ENCODE measurements at regions not wholly inside any gene's neighbourhood (a gene's known extent, or its start where the extent isn't known, plus 50 kb on each side); places are given as distances from the start of the nearest gene placed in this dataset.

- Histone ChIP-seq H4K20me1 (replicated peaks; ENCODE audit: insufficient read depth) (no peaks in the 10 kb centered on the region), H3K9me2 (ENCODE audit: insufficient read depth) (peaks cover 23% of the 10 kb centered on the region), H3K4me1 (ENCODE audit: insufficient read depth) (no peaks in the 10 kb centered on the region), H3K79me2 (replicated peaks; ENCODE audit: insufficient read depth) (no peaks in the 10 kb centered on the region), H3K4me3 (no peak overlapping the region), H3K27me3 (ENCODE audit: insufficient read depth) (no peaks in the 10 kb centered on the region), H3K4me2 (no peak overlapping the region), H3F3A (replicated peaks; ENCODE audit: low read depth) (no peaks in the 10 kb centered on the region), H3K27ac (ENCODE audit: low read depth) (no peak overlapping the region), H2AFZ (no peak overlapping the region), H3K36me3 (ENCODE audit: insufficient read depth) (no peaks in the 10 kb centered on the region)
- TF ChIP-seq REST (IDR thresholded peaks at IDR 0.05; ENCODE audit: unreplicated experiment) (no peak), POLR2AphosphoS5 (IDR thresholded peaks at IDR 0.05; ENCODE audit: low read depth) (no peak), NANOG (IDR thresholded peaks at IDR 0.05; ENCODE audit: borderline replicate concordance) (no peak), JUNB (IDR thresholded peaks at IDR 0.05; ENCODE audit: unreplicated experiment) (no peak), ZNF462 (CRISPR knock-in tag; IDR thresholded peaks at IDR 0.05) (no peak), CTCF (conservative IDR thresholded peaks at IDR 0.05; ENCODE audit: low read depth in 2 of 2) (no peak), CREB1 (CRISPR knock-in tag; IDR thresholded peaks at IDR 0.05; ENCODE audit: low read depth) (no peak), EZH2phosphoT487 (IDR thresholded peaks at IDR 0.05; ENCODE audit: unreplicated experiment) (no peak), ETS1 (IDR thresholded peaks at IDR 0.05) (no peak), EZH2 (IDR thresholded peaks at IDR 0.05; ENCODE audit: low read depth, unreplicated experiment) (no peak), STAT1 (IDR thresholded peaks at IDR 0.05; ENCODE audit: unreplicated experiment) (no peak), ZNF331 (CRISPR knock-in tag; IDR thresholded peaks at IDR 0.05; ENCODE audit: low read depth) (no peak), ZNF114 (CRISPR knock-in tag; IDR thresholded peaks at IDR 0.05) (no peak)
- Mint-ChIP-seq H3K27ac (no peak overlapping the region), H3K27me3 (ENCODE audit: insufficient read depth, low read depth, poor library complexity) (no peaks in the 10 kb centered on the region), H3K9me3 (peaks cover 2% of the 10 kb centered on the region; the same call in 2 of the 3 replicates), H3K36me3 (ENCODE audit: low read depth) (0 out of 3 replicates have a peak, but pooled peaks cover 3% of the 10 kb centered on the region), H3K4me3 (no peak overlapping the region), H3K4me1 (peaks cover 15% of the 10 kb centered on the region)
- ATAC-seq (no peak), DNase-seq (ENCODE audit: low spot score) (no peak)
Observed at GRCh38 chr3:158935846-158936245, 134.0 kb downstream of the MFSD1 start.
